Loucy (cell line): ENCODE measurements at regions not wholly inside any gene's neighbourhood (a gene's known extent, or its start where the extent isn't known, plus 50 kb on each side); places are given as distances from the start of the nearest gene placed in this dataset.

Source experiments
- H2AFZ ChIP-seq: fragments of 200-600 bp; sonication (generic); 2 replicates; pipeline ENCODE4 v1.6.0; 2016; ENCODE audit warnings: antibody characterized with exemption, mild to moderate bottlenecking, low read length, moderate library complexity
- H3F3A ChIP-seq: fragments of 200-600 bp; 2 replicates; pipeline ENCODE4 v1.6.0; 2016; ENCODE audit warnings: antibody characterized with exemption, low read depth, mild to moderate bottlenecking
- H3K27me3 ChIP-seq: fragments of 200-600 bp; sonication (generic); 2 replicates; pipeline ENCODE4 v1.6.1; 2014; ENCODE audit warnings: low read length, mild to moderate bottlenecking; ENCODE audit not compliant: insufficient read depth, poor library complexity, severe bottlenecking
- H3K36me3 ChIP-seq: fragments of 200-600 bp; sonication (generic); 2 replicates; pipeline ENCODE4 v1.6.1; 2016; ENCODE audit warnings: low read length; ENCODE audit not compliant: insufficient read depth
- H3K4me1 ChIP-seq: fragments of 200-600 bp; sonication (generic); 2 replicates; pipeline ENCODE4 v1.5.1; 2014; ENCODE audit warnings: low read length, mild to moderate bottlenecking; ENCODE audit not compliant: insufficient read depth, poor library complexity, severe bottlenecking
- H3K4me2 ChIP-seq: fragments of 200-600 bp; sonication (generic); 2 replicates; pipeline ENCODE4 v1.6.0; 2014; ENCODE audit warnings: antibody characterized with exemption, low read length, low read depth, mild to moderate bottlenecking; ENCODE audit not compliant: poor library complexity, severe bottlenecking
- H3K4me3 ChIP-seq: fragments of 200-600 bp; sonication (generic); 2 replicates; pipeline ENCODE4 v1.5.1; 2014; ENCODE audit warnings: low read length, mild to moderate bottlenecking, mixed read lengths; ENCODE audit not compliant: poor library complexity, severe bottlenecking
- H3K79me2 ChIP-seq: fragments of 200-600 bp; sonication (generic); 2 replicates; pipeline ENCODE4 v1.6.1; 2014; ENCODE audit warnings: low read length; ENCODE audit not compliant: insufficient read depth
- H3K9ac ChIP-seq: fragments of 200-600 bp; sonication (generic); 2 replicates; pipeline ENCODE4 v1.6.0; 2014; ENCODE audit warnings: mild to moderate bottlenecking, low read depth, low read length, moderate library complexity; ENCODE audit not compliant: poor library complexity, severe bottlenecking
- H3K9me2 ChIP-seq: fragments of 200-600 bp; sonication (generic); replicated peaks from 2 replicates; pipeline ENCODE4 v1.6.1; 2016; ENCODE audit warnings: low read depth, low read length, mixed read lengths
- H3K9me3 ChIP-seq: fragments of 200-600 bp; sonication (generic); 2 replicates; pipeline ENCODE4 v1.6.1; 2014; ENCODE audit warnings: mild to moderate bottlenecking, antibody characterized with exemption, low read length, low read depth; ENCODE audit not compliant: insufficient read depth
- H4K20me1 ChIP-seq: fragments of 200-600 bp; sonication (generic); 2 replicates; pipeline ENCODE4 v1.6.0; 2014; ENCODE audit warnings: antibody characterized with exemption, low read length, mild to moderate bottlenecking; ENCODE audit not compliant: insufficient read depth, poor library complexity, severe bottlenecking
- EZH2phosphoT487 ChIP-seq: fragments of 200-600 bp; IDR thresholded peaks from 2 replicates; pipeline ENCODE4 v1.6.1; 2018; ENCODE audit warnings: antibody characterized with exemption, mild to moderate bottlenecking, moderate library complexity, borderline replicate concordance
- TF ChIP-seq, protein P1 (sequence below): fragments of 200-600 bp; sonication (generic); conservative IDR thresholded peaks from 2 replicates; pipeline ENCODE4 v1.5.1; 2014; ENCODE audit warnings: mild to moderate bottlenecking, antibody characterized with exemption, low read length

DNA sequence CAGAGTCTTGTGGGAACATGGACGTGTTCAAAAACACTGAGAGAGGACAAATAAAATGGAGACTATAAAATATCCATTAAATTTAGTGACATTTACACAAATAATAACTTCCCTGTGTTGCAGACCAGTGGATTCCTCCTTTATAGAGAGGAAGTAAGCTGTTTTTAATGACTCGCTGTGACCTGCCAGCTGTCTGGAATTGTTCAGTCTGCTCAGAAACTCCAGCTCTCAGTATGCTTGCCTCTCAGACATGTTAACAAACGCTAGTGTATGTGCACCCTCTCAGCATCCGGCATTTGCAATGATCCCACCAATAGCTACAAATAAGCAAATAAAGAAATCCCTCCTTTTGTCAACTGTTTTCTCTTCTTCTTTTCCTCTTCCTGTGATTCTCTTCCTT lies 158.0 kb upstream of the TCF21 start:
- H4K20me1 ChIP-seq: no peaks in the 10 kb centered on the region
- H3K4me1 ChIP-seq: no peaks in the 10 kb centered on the region
- H2AFZ ChIP-seq: no peak overlapping the region
- H3F3A ChIP-seq: no peaks in the 10 kb centered on the region
- no peaks in the 10 kb centered on the region for H3K36me3 ChIP-seq
- H3K9me2 ChIP-seq: no peaks in the 10 kb centered on the region
- no peak overlapping the region for H3K4me3 ChIP-seq
- TF ChIP-seq EZH2phosphoT487: no peak
- TF ChIP-seq, protein P1, sequence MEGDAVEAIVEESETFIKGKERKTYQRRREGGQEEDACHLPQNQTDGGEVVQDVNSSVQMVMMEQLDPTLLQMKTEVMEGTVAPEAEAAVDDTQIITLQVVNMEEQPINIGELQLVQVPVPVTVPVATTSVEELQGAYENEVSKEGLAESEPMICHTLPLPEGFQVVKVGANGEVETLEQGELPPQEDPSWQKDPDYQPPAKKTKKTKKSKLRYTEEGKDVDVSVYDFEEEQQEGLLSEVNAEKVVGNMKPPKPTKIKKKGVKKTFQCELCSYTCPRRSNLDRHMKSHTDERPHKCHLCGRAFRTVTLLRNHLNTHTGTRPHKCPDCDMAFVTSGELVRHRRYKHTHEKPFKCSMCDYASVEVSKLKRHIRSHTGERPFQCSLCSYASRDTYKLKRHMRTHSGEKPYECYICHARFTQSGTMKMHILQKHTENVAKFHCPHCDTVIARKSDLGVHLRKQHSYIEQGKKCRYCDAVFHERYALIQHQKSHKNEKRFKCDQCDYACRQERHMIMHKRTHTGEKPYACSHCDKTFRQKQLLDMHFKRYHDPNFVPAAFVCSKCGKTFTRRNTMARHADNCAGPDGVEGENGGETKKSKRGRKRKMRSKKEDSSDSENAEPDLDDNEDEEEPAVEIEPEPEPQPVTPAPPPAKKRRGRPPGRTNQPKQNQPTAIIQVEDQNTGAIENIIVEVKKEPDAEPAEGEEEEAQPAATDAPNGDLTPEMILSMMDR: no peak
- H3K4me2 ChIP-seq: no peak overlapping the region
- H3K79me2 ChIP-seq: no peaks in the 10 kb centered on the region
- H3K9me3 ChIP-seq: no peaks in the 10 kb centered on the region
- no peaks in the 10 kb centered on the region for H3K27me3 ChIP-seq
- H3K9ac ChIP-seq: no peak overlapping the region

DNA sequence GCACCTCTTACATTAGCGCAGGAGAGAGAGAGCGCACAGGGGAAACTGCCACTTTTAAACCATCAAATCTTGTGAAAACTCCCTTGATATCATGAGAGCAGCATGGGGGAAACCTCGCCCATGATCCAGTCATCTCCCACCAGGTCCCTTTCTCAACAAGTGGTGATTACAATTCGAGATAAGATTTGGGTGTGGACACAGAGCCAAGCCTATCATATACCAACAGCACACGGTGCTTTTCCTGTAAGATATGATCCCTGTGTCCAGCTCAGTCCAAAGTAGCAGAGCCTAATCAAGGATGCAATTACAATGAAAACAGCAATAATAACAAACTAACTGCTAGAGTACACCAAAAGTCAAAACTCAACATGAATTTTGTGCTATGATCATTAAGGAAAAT lies 148.7 kb upstream of the TCF21 start:
- Histone ChIP-seq H3K9ac (no peak overlapping the region), H3K4me2 (no peak overlapping the region)

DNA sequence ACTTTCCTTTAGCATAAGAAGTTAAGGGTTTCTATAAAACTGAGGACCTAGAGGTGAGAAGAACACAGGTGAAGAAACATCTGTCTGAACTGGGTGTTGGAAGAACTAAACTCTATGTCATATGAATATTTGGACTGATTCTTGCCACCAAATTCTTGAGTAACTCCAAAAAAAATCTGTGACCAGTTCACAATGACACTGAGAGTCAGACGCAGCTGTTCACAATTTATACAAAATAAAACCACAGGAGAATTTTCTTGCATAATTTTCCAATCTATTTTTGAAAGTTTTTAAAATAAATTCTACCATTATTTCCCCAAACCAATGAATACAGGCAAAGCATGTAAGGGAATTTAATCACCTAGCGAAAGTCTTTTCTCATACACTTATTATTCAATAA lies 148.1 kb upstream of the TCF21 start:
- no peaks in the 10 kb centered on the region for H4K20me1 ChIP-seq
- H3K4me1 ChIP-seq: no peaks in the 10 kb centered on the region
- H3K27me3 ChIP-seq: no peaks in the 10 kb centered on the region
- H3K36me3 ChIP-seq: no peaks in the 10 kb centered on the region
- H3K9me3 ChIP-seq: no peaks in the 10 kb centered on the region
- no peaks in the 10 kb centered on the region for H3F3A ChIP-seq
- H3K9ac ChIP-seq: no peak overlapping the region
- no peak overlapping the region for H3K4me3 ChIP-seq
- no peaks in the 10 kb centered on the region for H3K79me2 ChIP-seq
- TF ChIP-seq, protein P1: no peak
- no peak for TF ChIP-seq EZH2phosphoT487
- H2AFZ ChIP-seq: no peak overlapping the region
- H3K9me2 ChIP-seq: no peaks in the 10 kb centered on the region
- no peak overlapping the region for H3K4me2 ChIP-seq

More for the DNA sequence above, 148.7 kb upstream of the TCF21 start:
- H3K4me1 ChIP-seq: no peaks in the 10 kb centered on the region
- H2AFZ ChIP-seq: no peak overlapping the region
- H3K9me2 ChIP-seq: no peaks in the 10 kb centered on the region
- H3K9me3 ChIP-seq: no peaks in the 10 kb centered on the region
- TF ChIP-seq, protein P1: no peak
- no peak for TF ChIP-seq EZH2phosphoT487
- no peaks in the 10 kb centered on the region for H3K79me2 ChIP-seq
- no peaks in the 10 kb centered on the region for H3K27me3 ChIP-seq
- no peaks in the 10 kb centered on the region for H4K20me1 ChIP-seq
- no peak overlapping the region for H3K4me3 ChIP-seq
- H3F3A ChIP-seq: no peaks in the 10 kb centered on the region
- H3K36me3 ChIP-seq: no peaks in the 10 kb centered on the region
